Activated T-cell treated with anti-CD3 and anti-CD28 coated beads, Interleukin-2, amount 50 U/mL, for 48 hours (primary cell): ENCODE measurements at regions not wholly inside any gene's neighbourhood (a gene's known extent, or its start where the extent isn't known, plus 50 kb on each side); places are given as distances from the start of the nearest gene placed in this dataset.

Source experiments
- DNase-seq, 2 experiments: peaks; one replicate each; pipeline ENCODE4 v3.0.0-alpha.2; 2020

DNA sequence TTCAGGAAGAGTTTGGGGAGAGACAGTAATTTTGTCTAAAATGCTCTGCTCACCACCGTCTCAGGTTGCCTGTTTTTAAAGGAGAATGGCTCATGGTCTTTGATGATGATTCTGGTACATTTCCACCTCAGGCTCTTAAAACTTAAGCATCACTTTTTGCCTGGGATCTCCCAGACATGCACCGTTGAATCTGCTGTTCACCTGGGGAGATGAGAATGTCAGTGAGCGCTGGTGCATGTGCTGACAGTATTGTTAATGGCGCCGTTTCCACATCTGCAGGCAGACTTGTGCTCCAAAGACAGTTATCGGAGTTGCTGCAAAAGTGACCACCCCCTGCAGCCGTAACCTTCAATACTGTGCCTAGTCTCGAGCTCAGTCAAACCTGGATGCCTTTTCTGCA lies 219.0 kb upstream of the TPM1 start:
- no peak for DNase-seq

DNA sequence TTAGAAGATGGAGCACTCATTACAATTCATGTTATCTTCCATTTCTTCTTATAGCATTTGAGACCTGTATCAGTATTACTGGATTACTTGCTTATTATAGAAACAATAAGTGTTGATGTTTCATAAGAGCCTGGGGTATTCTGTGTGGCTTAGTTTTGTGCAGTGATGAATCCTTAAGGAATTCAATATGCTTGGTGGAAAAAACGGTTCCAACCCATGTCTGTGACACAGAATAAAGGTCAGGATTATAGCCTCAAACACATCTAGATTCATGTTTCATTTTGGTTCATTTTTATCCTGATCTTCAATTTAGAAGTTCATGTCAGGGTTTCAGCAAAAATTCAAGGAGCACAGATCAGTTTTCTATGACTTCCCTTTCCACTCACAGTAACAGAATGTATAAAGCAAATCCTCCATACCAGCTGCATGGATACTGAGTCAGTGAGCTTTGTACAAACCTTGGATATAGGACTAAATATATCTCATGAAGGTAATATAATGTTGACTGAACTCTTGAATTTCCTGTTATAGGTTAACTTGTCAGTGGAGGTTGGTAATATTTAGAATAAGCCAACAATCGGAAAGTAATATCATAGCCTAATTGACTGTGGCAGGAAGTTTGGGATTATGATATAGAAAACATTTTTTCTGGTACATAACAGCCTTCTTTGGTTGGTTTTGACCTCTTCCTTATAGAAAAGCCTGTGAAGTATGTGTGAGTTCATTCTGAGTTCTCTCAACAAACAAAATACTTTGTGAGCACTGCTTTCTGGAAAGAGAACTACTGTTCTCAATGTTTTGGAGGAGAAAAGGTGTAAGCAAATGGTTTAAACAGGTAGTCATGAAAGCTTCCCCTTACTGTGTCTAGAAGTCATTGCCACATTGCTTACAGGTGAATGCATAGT lies 218.2 kb upstream of the TPM1 start:
- no peak for DNase-seq

DNA sequence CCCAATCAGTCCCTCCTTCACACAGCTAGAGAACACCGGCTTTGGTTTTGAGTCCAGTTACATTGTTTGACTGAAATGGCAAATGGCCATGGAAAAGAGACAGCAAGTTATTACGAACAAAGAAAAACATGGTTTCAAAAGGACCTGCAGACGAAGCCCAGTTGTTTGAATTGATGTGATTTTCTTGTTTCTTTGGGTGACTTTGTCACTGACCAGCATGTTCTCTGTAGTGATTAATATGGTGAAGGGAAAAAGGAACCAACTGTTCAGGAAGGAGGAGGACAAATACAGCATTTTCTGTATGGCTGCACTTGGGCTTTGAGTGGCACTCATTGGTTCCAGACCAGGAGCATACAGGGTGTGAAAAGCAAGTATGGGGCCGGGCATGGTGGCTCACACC lies 217.4 kb upstream of the TPM1 start:
- DNase-seq = no peak

DNA sequence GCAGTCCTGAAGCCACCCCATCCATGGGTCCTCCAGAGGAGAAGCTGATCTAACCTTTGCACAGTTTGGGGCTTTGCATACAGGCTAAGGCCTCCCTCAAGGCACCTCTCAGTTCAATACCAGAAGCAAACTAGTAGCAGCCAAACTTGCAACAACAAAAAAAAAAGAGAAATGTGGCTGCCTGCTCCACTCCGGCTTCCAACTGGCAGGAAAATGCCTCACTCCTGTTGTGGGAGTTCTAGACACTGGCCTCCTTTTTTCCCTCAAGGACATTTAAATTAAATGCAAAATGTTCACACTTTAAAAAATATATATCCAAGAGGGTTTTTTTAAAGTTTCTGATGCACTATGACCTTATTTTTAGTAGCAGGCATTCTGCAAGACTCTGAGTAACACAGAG lies 216.0 kb upstream of the TPM1 start:
- DNase-seq = no peak

DNA sequence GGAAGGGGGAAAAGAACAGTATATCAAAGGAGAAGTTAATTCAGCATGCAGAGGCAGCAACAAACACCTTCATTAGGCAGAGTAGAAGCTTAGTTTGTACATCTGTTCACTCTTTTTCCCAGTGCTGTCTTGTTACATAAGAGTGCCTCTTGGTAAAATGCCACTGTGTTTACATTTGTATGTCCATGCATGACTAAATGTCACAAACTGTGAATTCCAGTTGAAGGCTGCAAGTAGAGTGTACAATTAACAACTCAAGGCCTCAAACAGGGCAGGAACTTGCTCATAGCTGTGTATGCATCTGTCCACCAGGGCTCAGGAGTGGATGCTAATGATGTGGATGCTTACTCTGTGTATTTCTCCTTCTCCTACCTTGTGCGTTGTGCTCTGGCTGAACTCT lies 214.2 kb upstream of the TPM1 start:
- DNase-seq = no peak

DNA sequence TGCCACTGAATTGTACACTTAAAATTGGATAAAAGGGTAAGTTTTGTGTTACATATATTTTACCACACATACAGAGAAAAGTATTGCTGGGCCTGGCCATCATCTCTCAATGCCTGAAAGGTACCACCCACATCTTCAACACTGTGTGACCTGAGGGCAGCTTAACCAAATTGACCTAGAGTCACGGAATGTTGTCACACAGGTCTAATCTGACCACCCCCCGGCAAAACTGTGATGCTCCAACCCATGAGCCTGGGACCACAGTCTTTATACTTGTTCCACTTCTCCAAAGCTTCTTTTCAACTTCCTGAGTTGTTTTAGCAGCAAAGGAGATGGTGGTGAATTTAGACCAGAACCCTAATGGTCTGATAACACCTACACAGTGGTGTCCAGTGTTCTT lies 210.3 kb upstream of the TPM1 start:
- DNase-seq = no peak

DNA sequence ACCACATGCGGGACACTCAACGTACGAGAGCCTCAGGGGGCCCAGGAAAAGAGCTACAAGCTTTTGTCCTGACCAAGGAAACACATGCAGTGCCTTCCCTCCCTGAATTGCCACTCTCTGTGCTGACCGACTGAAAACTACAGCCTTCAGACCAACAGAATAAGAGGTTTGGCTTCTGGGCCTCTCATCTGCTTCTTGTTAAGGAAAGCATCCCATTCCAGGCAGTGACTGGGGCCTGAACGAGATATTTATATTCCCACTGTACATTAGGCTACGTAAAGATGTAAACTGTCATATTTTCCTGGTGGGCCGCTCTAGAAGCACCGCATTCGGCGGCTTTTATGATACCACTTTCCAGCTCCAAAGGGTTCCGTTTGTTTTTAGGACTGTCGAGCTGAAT lies 208.9 kb upstream of the TPM1 start:
- no peak for DNase-seq

DNA sequence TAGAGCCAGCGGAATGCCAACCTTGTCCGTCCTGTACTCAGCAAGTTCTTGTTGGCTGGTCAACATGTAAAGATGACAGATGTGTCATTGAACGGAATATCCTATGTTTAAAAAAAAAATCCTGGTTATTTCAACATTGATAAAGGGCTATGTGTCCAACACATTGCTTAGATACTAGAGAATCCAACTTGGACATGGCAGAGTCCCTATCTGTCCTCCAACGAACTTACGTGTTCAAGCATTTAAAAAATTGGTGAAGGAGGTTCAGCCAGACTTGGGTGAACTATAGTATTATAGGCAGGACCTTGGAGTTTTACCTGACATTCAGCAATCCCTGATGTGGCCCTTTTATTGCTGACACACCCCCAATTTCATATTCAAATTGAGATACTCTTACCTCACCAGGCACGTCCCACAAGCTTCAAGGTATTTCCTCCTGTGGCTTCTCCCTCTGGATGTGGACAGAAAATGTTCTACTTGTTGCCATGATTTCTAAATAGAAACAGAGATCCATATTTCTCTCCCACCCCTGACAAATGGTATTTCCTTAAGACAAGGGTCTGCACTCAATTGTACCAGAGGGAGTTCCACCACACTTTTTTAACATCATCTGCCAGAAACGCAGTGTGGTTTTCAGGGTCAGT lies 207.7 kb upstream of the TPM1 start:
- DNase-seq = no peak

DNA sequence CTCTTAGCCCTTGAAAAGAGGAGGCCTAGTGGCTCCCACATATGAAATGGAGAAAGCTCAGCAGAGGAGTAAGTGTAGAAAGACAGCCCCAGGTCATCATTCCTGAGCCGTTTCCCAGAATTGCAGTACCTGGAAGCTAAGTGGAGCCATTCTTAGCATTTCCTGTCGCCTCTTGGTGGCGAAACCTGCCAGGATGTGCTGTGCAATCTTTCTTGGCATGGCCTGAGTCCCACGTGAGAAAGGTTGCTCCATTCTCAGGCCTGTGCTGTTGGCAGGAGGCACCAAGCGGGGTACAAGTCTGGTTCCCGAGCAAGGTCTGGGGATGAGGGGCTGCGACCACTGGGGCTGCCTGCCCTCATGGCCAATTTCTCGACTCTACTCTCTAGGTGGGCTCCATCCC lies 207.2 kb upstream of the TPM1 start:
- no peak for DNase-seq

DNA sequence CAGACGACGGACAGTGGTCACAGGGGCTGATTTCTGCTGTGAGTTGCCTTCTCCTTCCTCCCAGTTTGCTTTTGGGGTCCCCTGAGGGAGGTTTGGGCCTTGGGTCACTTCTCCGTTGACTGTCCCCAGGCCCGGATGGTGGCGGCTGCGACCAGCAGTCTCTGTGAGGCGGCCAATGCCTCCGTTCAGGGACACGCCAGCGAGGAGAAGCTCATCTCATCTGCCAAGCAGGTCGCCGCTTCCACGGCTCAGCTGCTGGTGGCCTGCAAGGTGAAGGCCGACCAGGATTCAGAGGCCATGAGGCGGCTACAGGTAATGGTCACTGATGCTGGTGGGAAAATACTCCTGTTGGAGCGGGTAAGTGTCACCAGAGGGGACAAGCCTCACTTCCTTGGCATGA lies 206.8 kb upstream of the TPM1 start:
- DNase-seq = no peak

DNA sequence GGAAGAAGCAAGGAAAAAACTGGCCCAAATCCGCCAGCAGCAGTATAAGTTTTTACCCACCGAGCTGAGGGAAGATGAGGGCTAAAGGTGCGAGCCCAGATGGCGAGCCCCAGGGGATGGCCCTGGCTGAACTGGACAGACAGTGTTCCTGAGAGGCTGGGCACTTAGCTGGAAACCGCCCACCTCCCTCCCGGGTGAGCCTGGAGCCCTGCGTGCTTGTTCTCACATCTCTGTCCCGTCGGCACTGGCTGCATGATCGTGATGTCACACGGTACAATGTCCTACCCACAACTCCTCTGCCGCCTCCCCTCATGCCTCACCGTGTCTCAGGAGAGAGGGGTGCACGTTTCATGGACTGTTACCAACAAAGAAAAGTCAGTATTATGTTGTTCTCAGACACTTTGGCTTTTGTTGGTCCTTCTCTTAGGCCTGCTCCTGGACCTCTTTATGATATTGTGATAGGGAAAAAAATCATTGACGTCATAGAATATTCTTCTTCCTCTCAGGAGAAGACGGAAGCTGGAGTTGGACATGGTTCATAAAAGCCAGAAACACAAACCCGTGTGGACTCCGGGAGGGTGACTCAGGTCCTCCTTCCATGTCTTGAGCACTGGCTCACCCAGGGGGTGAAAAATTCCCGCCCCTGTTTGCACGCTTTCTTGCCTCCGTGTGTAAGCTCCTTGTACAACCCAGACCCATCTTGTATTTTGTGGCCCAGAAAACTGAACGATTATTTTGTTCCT lies 201.8 kb upstream of the TPM1 start:
- no peak for DNase-seq

DNA sequence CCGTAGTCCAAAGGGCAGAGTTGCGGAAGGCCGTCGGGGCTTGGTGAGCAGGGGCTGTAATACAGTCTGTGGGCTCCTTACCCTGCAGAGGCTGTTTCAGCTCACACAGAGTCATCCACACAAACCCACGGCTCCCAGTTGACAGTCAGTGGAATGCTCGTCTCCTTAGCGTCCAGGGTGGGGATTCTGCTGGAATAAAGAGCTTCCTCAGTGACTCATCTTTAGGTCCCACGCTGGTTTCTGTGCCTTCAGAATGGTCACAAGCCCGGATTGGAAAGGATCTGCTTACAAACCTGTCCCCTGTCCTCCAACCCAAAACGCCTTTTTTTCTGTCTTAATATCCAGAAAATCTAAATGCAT lies 201.3 kb upstream of the TPM1 start:
- no peak for DNase-seq

DNA sequence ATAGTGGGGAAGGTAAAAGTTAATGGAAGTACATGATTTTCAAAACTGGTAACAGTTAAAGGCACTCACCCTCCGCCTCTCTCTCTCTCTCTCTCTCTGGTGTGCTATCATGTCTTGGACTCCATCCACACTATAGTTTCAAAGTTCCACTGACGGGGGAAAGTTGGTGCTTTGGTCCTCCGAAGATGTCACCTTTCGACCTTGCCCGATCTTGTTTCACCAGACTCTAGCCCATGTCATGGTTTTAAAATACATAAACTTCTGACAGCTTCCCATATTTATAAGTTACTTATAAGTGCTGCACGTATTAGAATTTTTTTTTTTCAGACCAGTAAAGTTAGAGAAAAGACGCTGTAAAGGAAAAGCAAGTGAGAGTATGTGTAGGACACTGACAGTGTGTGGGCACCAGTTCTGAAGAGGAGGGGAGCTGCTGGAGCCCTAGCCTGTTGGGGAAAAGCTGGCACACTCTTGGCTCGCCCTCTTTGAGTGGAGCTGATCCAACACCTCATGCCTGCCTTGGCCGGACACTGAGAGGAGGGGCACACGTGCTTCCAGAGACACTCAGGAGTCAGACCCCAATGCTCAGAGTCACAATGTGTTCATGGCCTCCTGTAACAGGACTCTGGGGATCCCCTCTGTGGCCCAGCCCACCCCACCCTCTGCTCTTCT lies 200.5 kb upstream of the TPM1 start:
- DNase-seq = no peak

DNA sequence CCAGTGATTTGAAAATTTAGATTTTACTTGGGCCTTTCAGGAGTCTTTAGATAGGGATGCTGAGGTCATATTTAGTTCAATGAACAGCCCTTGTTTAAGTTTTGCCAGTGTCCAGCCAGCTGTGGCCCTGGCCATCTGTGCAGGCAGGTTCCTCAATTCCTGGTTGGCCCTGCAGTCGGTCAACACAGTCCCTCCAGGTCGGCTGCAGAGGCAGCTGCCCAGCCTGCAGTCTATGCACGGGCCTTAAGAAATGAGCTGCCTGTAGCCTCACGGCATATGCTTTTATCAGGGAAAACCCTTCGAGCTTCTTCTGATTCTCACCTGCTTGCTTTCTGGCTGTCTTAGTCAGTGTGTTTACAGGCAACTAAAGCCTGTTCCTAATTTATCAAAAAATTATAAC lies 199.2 kb upstream of the TPM1 start:
- no peak for DNase-seq

DNA sequence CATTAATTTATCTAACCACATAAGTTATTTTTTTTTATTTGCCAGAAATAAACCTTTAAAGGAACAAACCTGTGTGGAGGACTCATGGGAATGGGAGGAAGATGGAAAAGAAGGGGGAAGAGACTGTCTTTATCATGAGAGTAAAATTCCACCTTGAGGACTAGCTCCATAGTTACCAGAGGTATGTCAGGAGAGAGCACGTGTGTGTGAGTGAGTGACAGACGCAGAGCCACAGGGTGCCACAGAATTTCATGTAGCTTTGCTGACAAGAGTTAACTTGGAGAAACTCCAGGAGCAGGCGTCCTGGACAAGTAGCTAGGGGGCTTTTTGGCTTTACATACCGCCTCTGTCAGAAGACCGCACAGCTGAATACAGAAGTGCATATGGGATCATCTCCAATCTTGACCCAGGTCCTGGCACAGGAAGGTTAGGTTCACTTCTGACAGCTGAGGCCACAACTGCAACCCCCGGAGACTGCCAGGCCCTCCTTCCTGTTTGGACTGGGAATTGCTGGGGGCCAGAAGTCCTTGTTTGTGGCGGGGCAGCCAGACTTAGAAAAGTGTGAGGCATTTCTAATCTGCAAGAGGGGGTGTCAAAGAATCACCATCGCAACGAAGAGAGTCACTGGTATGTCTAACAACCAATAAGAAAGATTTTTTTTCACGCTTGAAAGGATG lies 197.8 kb upstream of the TPM1 start:
- no peak for DNase-seq

DNA sequence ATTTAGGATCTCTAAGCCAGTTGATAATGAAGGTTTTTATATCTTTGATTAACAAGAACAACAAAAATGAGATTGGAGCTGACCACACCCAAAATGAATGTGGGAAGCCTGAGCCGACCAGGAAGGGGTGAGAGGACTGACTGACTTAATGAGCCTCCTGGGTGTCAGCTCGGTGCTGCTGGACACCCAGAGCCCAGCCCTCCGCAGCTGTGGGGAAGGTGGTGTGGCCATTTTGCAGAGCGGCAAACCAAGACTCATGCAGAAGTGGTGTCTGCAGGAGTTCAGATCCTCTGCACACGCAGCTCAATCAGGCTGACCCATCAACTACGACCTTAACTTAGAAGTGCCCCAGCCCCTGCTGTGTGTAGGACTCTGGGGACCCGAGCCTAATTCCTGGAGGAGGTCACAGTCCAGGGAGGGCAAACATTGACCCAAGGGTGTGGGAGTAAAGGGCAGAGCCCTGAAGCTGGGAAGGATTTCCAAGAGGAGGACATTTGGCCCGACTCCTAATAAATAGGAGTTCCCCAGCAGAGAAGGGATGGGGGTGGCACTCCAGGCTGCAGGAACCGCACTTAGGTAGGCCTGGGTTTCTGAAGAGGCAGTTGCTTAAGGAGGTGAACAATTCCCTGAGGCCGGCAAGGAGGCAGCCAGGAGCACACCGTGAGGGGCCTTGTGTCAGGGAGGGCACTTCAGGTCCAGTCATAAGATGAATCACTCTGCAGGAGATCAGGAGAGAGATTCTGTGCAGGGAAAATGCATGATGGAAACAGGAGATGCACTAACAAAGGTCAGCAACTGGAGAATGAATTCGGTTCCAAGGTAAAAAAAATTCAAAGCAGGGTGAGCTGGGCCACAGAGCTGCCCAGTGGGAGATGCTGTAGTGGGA lies 197.1 kb upstream of the TPM1 start:
- no peak for DNase-seq

DNA sequence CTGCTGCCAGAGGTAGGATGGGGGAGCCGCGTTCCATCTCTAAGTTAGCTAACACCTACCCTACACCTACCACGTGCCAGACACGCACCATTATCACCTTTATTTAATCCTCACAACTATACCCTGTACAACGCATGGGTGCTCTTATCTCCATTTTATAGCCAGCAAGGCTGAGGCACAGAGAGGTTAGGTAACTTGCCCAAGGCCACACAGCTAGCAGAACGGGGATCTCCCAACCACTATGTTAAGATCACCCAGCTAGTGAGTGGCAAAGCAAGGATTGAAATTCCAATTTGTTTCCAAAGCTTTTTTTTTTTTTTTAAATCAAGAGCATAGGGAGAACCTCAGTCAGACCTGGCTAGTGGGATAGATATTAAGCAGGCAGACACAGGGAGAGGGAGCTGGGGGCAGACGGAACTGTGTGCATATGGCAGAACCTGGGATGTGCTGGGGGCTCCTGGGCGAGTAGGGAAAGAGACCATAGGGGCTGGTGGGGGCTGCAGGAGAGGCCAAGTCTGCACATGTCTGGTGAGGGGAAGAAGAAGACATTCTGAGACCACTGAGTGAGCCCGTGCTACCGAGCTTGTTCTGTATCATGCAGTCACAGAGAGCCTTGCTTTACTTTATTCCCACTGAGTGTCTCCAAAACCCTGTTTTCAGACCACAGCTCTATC lies 196.3 kb upstream of the TPM1 start:
- DNase-seq = no peak

DNA sequence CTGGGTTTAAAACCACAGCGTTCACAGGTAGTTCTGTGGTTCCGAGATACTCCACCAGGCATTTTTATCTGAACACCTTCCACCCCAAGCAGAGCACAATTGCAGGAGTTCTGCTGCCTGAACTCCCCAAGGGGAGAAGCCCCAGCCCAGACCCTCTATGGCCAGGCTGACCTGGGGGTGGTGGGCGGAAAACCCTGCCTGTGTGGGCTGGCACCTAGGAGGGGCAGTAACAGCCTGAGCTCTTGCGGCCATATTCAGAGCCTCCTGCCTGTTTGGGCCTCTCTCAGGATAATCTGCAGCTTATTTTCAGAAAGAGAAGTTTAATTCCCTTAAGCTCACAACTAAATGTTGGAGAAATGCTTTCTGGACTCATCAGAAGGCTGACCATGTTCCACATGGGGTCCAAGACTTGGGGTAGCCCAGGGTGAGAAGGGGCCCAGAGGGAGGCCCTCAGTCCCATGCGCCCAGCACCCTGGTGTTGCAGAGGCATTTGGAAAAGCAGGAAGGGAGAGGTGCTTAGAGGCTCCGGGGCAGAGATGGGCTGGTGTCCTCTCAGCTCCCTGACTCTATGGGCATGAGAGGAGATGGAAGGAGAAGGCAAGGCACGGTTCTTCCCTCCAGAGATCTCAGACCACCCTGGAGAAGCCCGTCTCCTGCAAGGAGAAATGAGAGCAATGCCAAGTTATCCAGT lies 195.6 kb upstream of the TPM1 start:
- DNase-seq = no peak

DNA sequence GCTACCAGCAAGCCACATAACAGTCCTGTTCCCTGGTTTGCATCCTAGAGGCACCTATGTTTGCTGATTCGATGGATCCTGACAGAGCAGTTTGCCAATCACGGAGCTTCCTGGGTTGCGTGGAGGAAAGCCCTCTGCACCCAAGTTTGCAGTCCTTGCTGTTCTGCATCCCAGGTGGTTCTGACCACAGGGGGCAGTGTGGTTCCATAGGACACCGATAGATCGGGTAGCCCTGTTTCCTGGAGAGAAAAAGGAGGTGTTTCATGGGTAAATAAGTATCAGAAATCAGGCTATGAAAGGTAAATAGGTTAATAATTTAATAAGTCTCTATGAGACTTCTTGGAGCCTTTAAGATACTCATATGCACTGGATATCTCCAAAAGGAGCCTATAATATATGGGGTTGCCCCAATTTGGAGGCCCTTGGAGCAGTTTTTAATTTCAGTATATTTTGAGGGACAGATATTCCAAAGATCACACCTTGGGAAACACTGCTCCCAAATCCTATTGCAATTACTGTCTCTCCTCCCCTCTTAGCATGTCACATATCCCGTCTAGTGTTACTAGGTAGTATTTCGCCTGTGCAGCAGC lies 194.6 kb upstream of the TPM1 start:
- peak; percentile 68 to 71 for DNase-seq

DNA sequence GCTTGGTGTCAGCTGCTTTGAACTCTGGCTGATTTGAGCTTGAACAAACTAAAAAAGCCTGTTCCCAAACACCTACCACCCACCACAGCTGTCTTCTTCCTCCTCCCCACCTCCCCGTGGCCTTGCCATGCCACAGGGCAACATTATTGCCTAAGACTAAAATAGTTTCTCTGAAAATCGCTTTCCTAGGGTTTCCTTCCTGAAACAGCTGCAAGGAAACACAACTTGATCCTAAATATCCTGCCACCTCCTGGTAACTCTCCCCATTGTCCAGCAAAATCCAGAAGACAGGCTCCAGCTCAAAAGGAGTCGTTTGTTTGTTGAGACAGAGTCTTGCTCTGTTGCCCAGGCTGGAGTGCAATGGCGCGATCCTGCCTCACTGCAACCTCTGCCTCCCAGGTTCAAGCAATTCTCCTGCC lies 193.9 kb upstream of the TPM1 start:
- DNase-seq = no peak
